WTC11 (cell line): ENCODE measurements at regions not wholly inside any gene's neighbourhood (a gene's known extent, or its start where the extent isn't known, plus 50 kb on each side); places are given as distances from the start of the nearest gene placed in this dataset.

Experiments
- ATAC-seq: fragments of 200-7000 bp; cut with Tn5 transposase; 2 replicates; pipeline ENCODE4 v1.10.0; 2021; ENCODE audit warnings: mild to moderate bottlenecking, moderate library complexity
- CTCF ChIA-PET: fragments of 300-600 bp; sonication (Branson Sonifier 250); formaldehyde crosslinking; loops from one replicate; lab custom pipeline; 2021; ENCODE audit warnings: antibody characterized with exemption; lab: Charles Lee
- POLR2A ChIA-PET: fragments of 350-600 bp; sonication (Branson Sonifier 250); formaldehyde crosslinking; loops from one replicate; lab custom pipeline; 2021; ENCODE audit warnings: antibody characterized with exemption; lab: Charles Lee
- DNase-seq: peaks from one replicate; pipeline ENCODE4 v3.0.0; 2021; ENCODE audit warnings: low spot score
- H3K27ac Mint-ChIP-seq: 2 replicates; pipeline ENCODE4 v1.8.0; 2021; ENCODE audit warnings: mixed read lengths
- H3K27me3 Mint-ChIP-seq: 2 replicates; pipeline ENCODE4 v1.8.0; 2021; ENCODE audit warnings: low read depth, mild to moderate bottlenecking, moderate library complexity, mixed read lengths
- H3K36me3 Mint-ChIP-seq: 2 replicates; pipeline ENCODE4 v1.8.0; 2021; ENCODE audit warnings: mixed read lengths
- H3K4me1 Mint-ChIP-seq: 2 replicates; pipeline ENCODE4 v1.8.0; 2022; ENCODE audit warnings: mixed read lengths
- H3K4me3 Mint-ChIP-seq: 2 replicates; pipeline ENCODE4 v1.8.0; 2021; ENCODE audit warnings: mild to moderate bottlenecking, moderate library complexity, mixed read lengths
- H3K9me3 Mint-ChIP-seq: 2 replicates; pipeline ENCODE4 v1.8.0; 2021; ENCODE audit warnings: mixed read lengths
- CTCF ChIP-seq: fragments of 200-600 bp; IDR thresholded peaks from 2 replicates; pipeline ENCODE4 v1.8.0; 2022; ENCODE audit warnings: antibody characterized with exemption
- EMX1 ChIP-seq: fragments of 250-450 bp; sonication (Bioruptor Pico); IDR thresholded peaks from 2 replicates; pipeline ENCODE4 v1.8.0; 2021; ENCODE audit warnings: mild to moderate bottlenecking
- ESRRA ChIP-seq: sonication (generic); formaldehyde crosslinking; IDR thresholded peaks from 2 replicates; pipeline ENCODE4 v1.8.1; 2022; ENCODE audit warnings: mild to moderate bottlenecking, missing genetic modification reagents, borderline replicate concordance
- ETV6 ChIP-seq: sonication (generic); formaldehyde crosslinking; IDR thresholded peaks from 2 replicates; pipeline ENCODE4 v1.8.1; 2022; ENCODE audit warnings: mild to moderate bottlenecking, missing genetic modification reagents
- FOXK1 ChIP-seq: sonication (generic); formaldehyde crosslinking; IDR thresholded peaks from 2 replicates; pipeline ENCODE4 v1.8.0; 2022; ENCODE audit warnings: mild to moderate bottlenecking, moderate library complexity, missing genetic modification reagents
- HMGA2 ChIP-seq: fragments of 250-450 bp; sonication (Bioruptor Pico); IDR thresholded peaks from 2 replicates; pipeline ENCODE4 v1.4.0; 2021; ENCODE audit warnings: mild to moderate bottlenecking, moderate library complexity
- JUN ChIP-seq: sonication (generic); formaldehyde crosslinking; IDR thresholded peaks from 2 replicates; pipeline ENCODE4 v1.8.0; 2023; ENCODE audit warnings: mild to moderate bottlenecking, missing genetic modification reagents
- MLX ChIP-seq: sonication (generic); formaldehyde crosslinking; IDR thresholded peaks from 2 replicates; pipeline ENCODE4 v1.8.1; 2023; ENCODE audit warnings: mild to moderate bottlenecking, missing genetic modification reagents, moderate library complexity
- MYBL2 ChIP-seq: sonication (generic); formaldehyde crosslinking; IDR thresholded peaks from 2 replicates; pipeline ENCODE4 v1.8.1; 2023; ENCODE audit warnings: mild to moderate bottlenecking, moderate library complexity, missing genetic modification reagents
- NR1H2 ChIP-seq: sonication (generic); formaldehyde crosslinking; IDR thresholded peaks from 2 replicates; pipeline ENCODE4 v1.9.0; 2021; ENCODE audit warnings: mild to moderate bottlenecking, moderate library complexity, missing genetic modification reagents
- NR2C2 ChIP-seq: sonication (generic); formaldehyde crosslinking; IDR thresholded peaks from 2 replicates; pipeline ENCODE4 v1.8.0; 2022; ENCODE audit warnings: mild to moderate bottlenecking, missing genetic modification reagents
- RELA ChIP-seq: sonication (generic); formaldehyde crosslinking; IDR thresholded peaks from 2 replicates; pipeline ENCODE4 v1.8.1; 2022; ENCODE audit warnings: missing genetic modification reagents, mild to moderate bottlenecking, borderline replicate concordance
- SMAD3 ChIP-seq: sonication (generic); formaldehyde crosslinking; IDR thresholded peaks from 2 replicates; pipeline ENCODE4 v1.8.0; 2022; ENCODE audit warnings: missing genetic modification reagents, mild to moderate bottlenecking, borderline replicate concordance
- TEAD1 ChIP-seq: sonication (generic); formaldehyde crosslinking; IDR thresholded peaks from 2 replicates; pipeline ENCODE4 v1.8.0; 2022; ENCODE audit warnings: mild to moderate bottlenecking, missing genetic modification reagents
- USF1 ChIP-seq: sonication (generic); formaldehyde crosslinking; IDR thresholded peaks from 2 replicates; pipeline ENCODE4 v1.8.0; 2022; ENCODE audit warnings: mild to moderate bottlenecking, missing genetic modification reagents
- USF2 ChIP-seq: sonication (generic); formaldehyde crosslinking; IDR thresholded peaks from 2 replicates; pipeline ENCODE4 v1.8.1; 2023; ENCODE audit warnings: mild to moderate bottlenecking, missing genetic modification reagents, moderate library complexity
- ZNF138 ChIP-seq: sonication (generic); formaldehyde crosslinking; conservative IDR thresholded peaks from 2 replicates; pipeline ENCODE4 v1.8.1; 2022; ENCODE audit warnings: mild to moderate bottlenecking, moderate library complexity, missing genetic modification reagents
- ZNF219 ChIP-seq: sonication (generic); formaldehyde crosslinking; IDR thresholded peaks from 2 replicates; pipeline ENCODE4 v1.8.0; 2023; ENCODE audit warnings: missing genetic modification reagents, mild to moderate bottlenecking, borderline replicate concordance
- ZNF232 ChIP-seq: sonication (generic); formaldehyde crosslinking; IDR thresholded peaks from 2 replicates; pipeline ENCODE4 v1.8.0; 2022; ENCODE audit warnings: mild to moderate bottlenecking, missing genetic modification reagents
- ZNF423 ChIP-seq: fragments of 250-450 bp; sonication (Bioruptor Pico); IDR thresholded peaks from 2 replicates; pipeline ENCODE4 v2.1.2; 2022; ENCODE audit warnings: mild to moderate bottlenecking, moderate library complexity
- ZNF425 ChIP-seq: fragments of 250-450 bp; sonication (Bioruptor Pico); conservative IDR thresholded peaks from 2 replicates; pipeline ENCODE4 v1.9.0; 2021; ENCODE audit warnings: mild to moderate bottlenecking
- ZNF671 ChIP-seq: fragments of 250-450 bp; sonication (Bioruptor Pico); IDR thresholded peaks from 2 replicates; pipeline ENCODE4 v1.8.0; 2021; ENCODE audit warnings: mild to moderate bottlenecking

- TF ChIP-seq MLX (CRISPR knock-in tag) = no peak
Measured at GRCh38 chr6:9553002-9553401, 861.9 kb downstream of the TFAP2A start (continued).

GRCh38 chr6:9543649-9544048 lies 871.2 kb downstream of the TFAP2A start:
- no peak overlapping the region for H3K27ac Mint-ChIP-seq
- DNase-seq (no peak), ATAC-seq (peak; percentile 75)
- ChIA-PET POLR2A (no interaction called here), CTCF (interaction anchor here (0.5 kb wide), 1 partner anchor 28 kb away, joined by 3 read pairs; no protein-coding TSS in a partner anchor)
- TF ChIP-seq ZNF138 (CRISPR knock-in tag) = no peak
- TF ChIP-seq EMX1 (CRISPR knock-in tag) = no peak
- TF ChIP-seq USF2 (CRISPR knock-in tag) = 0 out of 2 replicates have a peak, but pooled peaks have one; percentile 23
- H3K27me3 Mint-ChIP-seq = no peaks in the 10 kb centered on the region
- H3K4me1 Mint-ChIP-seq = peaks cover 4% of the 10 kb centered on the region
- no peaks in the 10 kb centered on the region for H3K36me3 Mint-ChIP-seq
- no peaks in the 10 kb centered on the region for H3K9me3 Mint-ChIP-seq
- H3K4me3 Mint-ChIP-seq = no peak overlapping the region

GRCh38 chr6:9540534-9541126 lies 874.2 kb downstream of the TFAP2A start:
- CTCF ChIA-PET = no interaction called here
- no peak overlapping the region for H3K4me3 Mint-ChIP-seq
- 0 out of 2 replicates have a peak, but pooled peaks have one; percentile 30 for ATAC-seq

GRCh38 chr6:9540126-9540525 lies 874.7 kb downstream of the TFAP2A start:
- Mint-ChIP-seq H3K27me3 (no peaks in the 10 kb centered on the region), H3K36me3 (no peaks in the 10 kb centered on the region)
- TF ChIP-seq ETV6 (CRISPR knock-in tag) = no peak
- TF ChIP-seq, all 79 proteins: peak for 0
- DNase-seq (no peak), ATAC-seq (no peak)
- H3K27ac Mint-ChIP-seq = no peak overlapping the region
- ChIA-PET CTCF (interaction anchor here (0.5 kb wide), 1 partner anchor 840 kb away, joined by 3 read pairs; no protein-coding TSS in a partner anchor), POLR2A (no interaction called here)
- no peaks in the 10 kb centered on the region for H3K9me3 Mint-ChIP-seq
- H3K4me1 Mint-ChIP-seq = no peaks in the 10 kb centered on the region
- H3K4me3 Mint-ChIP-seq = no peak overlapping the region

More at GRCh38 chr6:9540534-9541126, 874.2 kb downstream of the TFAP2A start:
- H3K36me3 Mint-ChIP-seq = no peaks in the 10 kb centered on the region
- H3K9me3 Mint-ChIP-seq = no peaks in the 10 kb centered on the region
- peaks cover 2% of the 10 kb centered on the region for H3K4me1 Mint-ChIP-seq
- POLR2A ChIA-PET = no interaction called here
- no peaks in the 10 kb centered on the region for H3K27me3 Mint-ChIP-seq
- DNase-seq = no peak
- H3K27ac Mint-ChIP-seq = no peak overlapping the region
- TF ChIP-seq ZNF138 (CRISPR knock-in tag) (no peak), MYBL2 (CRISPR knock-in tag) (no peak), CTCF (peak; percentile 37; the same call in 1 of the 2 replicates), SMAD3 (CRISPR knock-in tag) (no peak)

- Mint-ChIP-seq H3K9me3 (no peaks in the 10 kb centered on the region), H3K4me3 (no peak overlapping the region), H3K27ac (no peak overlapping the region), H3K4me1 (no peaks in the 10 kb centered on the region), H3K36me3 (no peaks in the 10 kb centered on the region), H3K27me3 (no peaks in the 10 kb centered on the region)
- POLR2A ChIA-PET = no interaction called here
- DNase-seq (no peak), ATAC-seq (no peak)
- CTCF ChIA-PET = interaction anchor here (0.5 kb wide), 1 partner anchor 841 kb away, joined by 3 read pairs; no protein-coding TSS in a partner anchor
- TF ChIP-seq HMGA2 (CRISPR knock-in tag) (no peak), ZNF671 (CRISPR knock-in tag) (no peak), ZNF425 (CRISPR knock-in tag) (no peak), TEAD1 (CRISPR knock-in tag) (no peak), ZNF423 (no peak), USF1 (no peak), NR2C2 (no peak), MYBL2 (CRISPR knock-in tag) (no peak), FOXK1 (CRISPR knock-in tag) (no peak), NR1H2 (CRISPR knock-in tag) (no peak), ZNF232 (CRISPR knock-in tag) (no peak), ESRRA (no peak), ZNF219 (CRISPR knock-in tag) (no peak), JUN (CRISPR knock-in tag) (no peak), RELA (CRISPR knock-in tag) (no peak)
Measured at GRCh38 chr6:9539231-9539755, 875.6 kb downstream of the TFAP2A start.
